Peyer's patch (tissue), 4 donors: ENCODE measurements at regions not wholly inside any gene's neighbourhood (a gene's known extent, or its start where the extent isn't known, plus 50 kb on each side); places are given as distances from the start of the nearest gene placed in this dataset.

Source experiments
- POLR2A ChIP-seq, 2 donors: fragments of 450-650 bp; IDR thresholded peaks; one replicate each; pipeline ENCODE4 v1.5.1; 2017; ENCODE audit warnings: antibody characterized with exemption in 2 of 2, mild to moderate bottlenecking in 2 of 2, moderate library complexity in 2 of 2
- TF ChIP-seq, protein P1 (sequence below), 6 experiments: fragments of 450-650 bp in 4 of 6; fragments of 200-600 bp in 2 of 6; sonication (generic) in 1 of 6; IDR thresholded peaks; one replicate each; pipeline ENCODE4 v1.5.1; 2017 to 2019; ENCODE audit warnings: antibody characterized with exemption in 6 of 6, mild to moderate bottlenecking in 3 of 6, moderate library complexity in 1 of 6

DNA sequence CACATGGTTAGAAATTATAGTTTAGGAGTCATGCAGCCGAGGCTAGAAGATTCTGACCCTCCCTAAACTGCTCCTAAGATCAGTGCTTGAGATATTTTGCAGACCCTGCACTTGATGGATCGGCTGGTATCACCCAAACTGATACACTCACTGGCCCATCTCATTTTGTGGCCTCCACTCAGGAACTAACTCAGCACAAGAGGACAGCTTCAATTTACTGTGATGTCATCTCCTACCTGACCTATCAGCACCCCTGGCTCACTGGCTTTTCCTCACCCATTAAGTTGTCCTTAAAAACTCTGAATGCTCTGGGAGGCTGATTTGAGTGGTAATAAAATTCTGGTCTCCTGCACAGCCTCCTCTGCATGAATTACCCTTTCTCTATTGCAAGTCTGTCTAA is 450.9 kb downstream of the PCDH10 start:
- no peak for TF ChIP-seq POLR2A (IDR thresholded peaks at IDR 0.05)
- TF ChIP-seq, protein P1, sequence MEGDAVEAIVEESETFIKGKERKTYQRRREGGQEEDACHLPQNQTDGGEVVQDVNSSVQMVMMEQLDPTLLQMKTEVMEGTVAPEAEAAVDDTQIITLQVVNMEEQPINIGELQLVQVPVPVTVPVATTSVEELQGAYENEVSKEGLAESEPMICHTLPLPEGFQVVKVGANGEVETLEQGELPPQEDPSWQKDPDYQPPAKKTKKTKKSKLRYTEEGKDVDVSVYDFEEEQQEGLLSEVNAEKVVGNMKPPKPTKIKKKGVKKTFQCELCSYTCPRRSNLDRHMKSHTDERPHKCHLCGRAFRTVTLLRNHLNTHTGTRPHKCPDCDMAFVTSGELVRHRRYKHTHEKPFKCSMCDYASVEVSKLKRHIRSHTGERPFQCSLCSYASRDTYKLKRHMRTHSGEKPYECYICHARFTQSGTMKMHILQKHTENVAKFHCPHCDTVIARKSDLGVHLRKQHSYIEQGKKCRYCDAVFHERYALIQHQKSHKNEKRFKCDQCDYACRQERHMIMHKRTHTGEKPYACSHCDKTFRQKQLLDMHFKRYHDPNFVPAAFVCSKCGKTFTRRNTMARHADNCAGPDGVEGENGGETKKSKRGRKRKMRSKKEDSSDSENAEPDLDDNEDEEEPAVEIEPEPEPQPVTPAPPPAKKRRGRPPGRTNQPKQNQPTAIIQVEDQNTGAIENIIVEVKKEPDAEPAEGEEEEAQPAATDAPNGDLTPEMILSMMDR (IDR thresholded peaks at IDR 0.05) = no peak
